HEK293 (cell line): ENCODE measurements at regions not wholly inside any gene's neighbourhood (a gene's known extent, or its start where the extent isn't known, plus 50 kb on each side); places are given as distances from the start of the nearest gene placed in this dataset.

Source experiments
- MZF1 ChIP-seq: fragments of 450-650 bp; formaldehyde crosslinking; IDR thresholded peaks from 2 replicates; pipeline ENCODE4 v1.5.1; 2017; ENCODE audit warnings: missing biosample characterization, missing genetic modification characterization, borderline replicate concordance
- PRDM1 ChIP-seq: fragments of 450-650 bp; formaldehyde crosslinking; IDR thresholded peaks from 2 replicates; pipeline ENCODE4; 2016; ENCODE audit warnings: missing biosample characterization, missing genetic modification characterization
- ZBTB11 ChIP-seq: fragments of 450-650 bp; formaldehyde crosslinking; conservative IDR thresholded peaks from 2 replicates; pipeline ENCODE4 v1.5.1; 2016; ENCODE audit warnings: low read depth, missing biosample characterization, missing genetic modification characterization
- ZBTB44 ChIP-seq: fragments of 450-650 bp; IDR thresholded peaks from 2 replicates; pipeline ENCODE4 v1.5.1; 2018; ENCODE audit warnings: missing biosample characterization, mild to moderate bottlenecking, missing genetic modification characterization
- ZBTB48 ChIP-seq: fragments of 450-650 bp; formaldehyde crosslinking; IDR thresholded peaks from 2 replicates; pipeline ENCODE4 v1.5.1; 2016; ENCODE audit warnings: missing biosample characterization, missing genetic modification characterization
- ZBTB8A ChIP-seq: fragments of 450-650 bp; formaldehyde crosslinking; IDR thresholded peaks from 2 replicates; pipeline ENCODE4 v1.5.1; 2016; ENCODE audit warnings: missing biosample characterization, missing genetic modification characterization
- ZEB2 ChIP-seq: fragments of 450-650 bp; formaldehyde crosslinking; IDR thresholded peaks from 2 replicates; pipeline ENCODE4 v1.5.1; 2016; ENCODE audit warnings: missing biosample characterization, missing genetic modification characterization
- ZNF239 ChIP-seq: fragments of 450-650 bp; formaldehyde crosslinking; IDR thresholded peaks from 2 replicates; pipeline ENCODE4 v1.5.1; 2016; ENCODE audit warnings: missing biosample characterization, missing genetic modification characterization
- ZNF274 ChIP-seq, 2 experiments: fragments of 200-500 bp in 1 of 2; fragments of 450-650 bp in 1 of 2; sonication (Bioruptor generic) in 1 of 2; formaldehyde crosslinking in 1 of 2; IDR thresholded peaks; 2 replicates each; pipeline versions ENCODE4 v1.5.1 to v1.6.1; 2014 to 2016; ENCODE audit warnings: borderline replicate concordance in 1 of 2, inconsistent platforms in 1 of 2, low read length in 1 of 2, missing biosample characterization in 1 of 2, missing genetic modification characterization in 1 of 2
- ZNF335 ChIP-seq: fragments of 450-650 bp; formaldehyde crosslinking; conservative IDR thresholded peaks from 2 replicates; pipeline ENCODE4 v1.5.1; 2016; ENCODE audit warnings: missing biosample characterization, missing genetic modification characterization
- ZNF354C ChIP-seq: fragments of 450-650 bp; formaldehyde crosslinking; IDR thresholded peaks from 2 replicates; pipeline ENCODE4 v1.5.1; 2016; ENCODE audit warnings: missing biosample characterization, missing genetic modification characterization, low read depth, borderline replicate concordance
- ZNF391 ChIP-seq: fragments of 450-650 bp; formaldehyde crosslinking; IDR thresholded peaks from 2 replicates; pipeline ENCODE4 v1.5.1; 2016; ENCODE audit warnings: low read depth, missing biosample characterization, missing genetic modification characterization, borderline replicate concordance
- ZNF398 ChIP-seq: fragments of 450-650 bp; formaldehyde crosslinking; IDR thresholded peaks from 2 replicates; pipeline ENCODE4 v1.5.1; 2017; ENCODE audit warnings: missing biosample characterization, missing genetic modification characterization
- ZNF488 ChIP-seq: fragments of 450-650 bp; formaldehyde crosslinking; IDR thresholded peaks from 2 replicates; pipeline ENCODE4 v1.5.1; 2016; ENCODE audit warnings: missing biosample characterization, missing genetic modification characterization
- ZNF501 ChIP-seq: fragments of 450-650 bp; formaldehyde crosslinking; IDR thresholded peaks from 2 replicates; pipeline ENCODE4 v1.5.1; 2016; ENCODE audit warnings: missing biosample characterization, missing genetic modification characterization
- ZNF518A ChIP-seq: fragments of 450-650 bp; formaldehyde crosslinking; conservative IDR thresholded peaks from 2 replicates; pipeline ENCODE4 v1.5.1; 2016; ENCODE audit warnings: low read depth, missing biosample characterization, missing genetic modification characterization
- ZNF529 ChIP-seq: fragments of 450-650 bp; formaldehyde crosslinking; IDR thresholded peaks from 2 replicates; pipeline ENCODE4 v1.5.1; 2017; ENCODE audit warnings: missing genetic modification characterization, missing biosample characterization; ENCODE audit not compliant: insufficient replicate concordance
- ZNF555 ChIP-seq: fragments of 450-650 bp; formaldehyde crosslinking; conservative IDR thresholded peaks from 2 replicates; pipeline ENCODE4 v1.5.1; 2017; ENCODE audit warnings: missing biosample characterization, mild to moderate bottlenecking, missing genetic modification characterization, inconsistent platforms
- ZSCAN16 ChIP-seq: fragments of 450-650 bp; formaldehyde crosslinking; IDR thresholded peaks from 2 replicates; pipeline ENCODE4 v1.5.1; 2016; ENCODE audit warnings: missing biosample characterization, missing genetic modification characterization
- TF ChIP-seq, protein P1 (sequence below): fragments of 450-650 bp; formaldehyde crosslinking; IDR thresholded peaks from 2 replicates; pipeline ENCODE4 v1.5.1; 2016; ENCODE audit warnings: missing biosample characterization, missing genetic modification characterization

DNA sequence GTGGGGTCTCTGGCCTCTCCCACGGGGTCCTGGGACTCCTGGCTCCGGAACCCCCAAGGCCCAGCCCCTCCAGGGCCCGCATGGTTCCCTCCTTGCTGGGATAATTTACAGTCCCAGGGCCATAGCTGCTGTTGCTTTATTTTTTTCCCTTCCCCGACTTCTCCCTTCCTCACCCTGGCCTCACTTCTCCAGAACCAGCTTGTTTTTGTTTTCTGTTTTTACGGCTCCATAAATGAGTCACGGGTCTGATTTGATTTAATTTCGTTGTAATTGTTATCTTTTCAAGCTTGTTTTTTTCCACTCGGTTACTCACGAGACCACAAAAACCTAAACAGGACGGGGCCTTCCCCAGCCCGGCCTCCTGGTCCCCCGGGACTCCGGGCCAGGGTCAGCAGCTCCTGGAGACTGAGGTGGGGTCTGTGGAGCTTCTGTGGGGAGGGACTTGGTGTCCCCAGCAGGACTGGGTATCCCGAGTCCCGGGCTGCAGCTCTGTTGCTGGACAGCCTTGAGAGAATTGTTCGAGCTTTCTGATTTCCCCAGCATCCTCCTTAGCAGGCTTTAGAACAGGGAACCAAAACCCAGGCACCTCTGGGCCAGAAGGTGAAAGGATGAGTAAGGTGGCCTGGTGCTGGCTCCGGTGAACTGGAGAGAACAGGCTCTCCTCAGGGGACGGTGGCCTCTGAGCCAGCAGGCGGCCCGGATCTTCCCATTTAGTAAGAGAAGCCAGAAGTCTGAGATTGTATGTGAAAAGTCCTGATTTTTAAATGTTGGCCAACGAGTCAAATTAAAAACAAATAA, 94.9 kb downstream of the CEBPB start (continued):
- TF ChIP-seq ZBTB11 (tag by site-specific recombination) (no peak), ZNF518A (no peak), ZBTB48 (tag by site-specific recombination) (no peak), ZNF274 (IDR thresholded peaks at IDR 0.05; ENCODE audit: low read length) (no peak), ZNF274 (tag by site-specific recombination; IDR thresholded peaks at IDR 0.05; ENCODE audit: borderline replicate concordance) (no peak), ZEB2 (tag by site-specific recombination) (peak; percentile 45; the same call in 1 of the 2 replicates), ZSCAN16 (no peak), PRDM1 (no peak), ZNF239 (no peak), ZBTB44 (tag by site-specific recombination) (no peak), ZNF335 (tag by site-specific recombination) (no peak; the same call in none of the 2 replicates), ZNF391 (tag by site-specific recombination) (no peak), MZF1 (tag by site-specific recombination) (no peak), ZNF488 (tag by site-specific recombination) (peak; percentile 75), ZBTB8A (tag by site-specific recombination) (no peak), ZNF354C (tag by site-specific recombination) (no peak), ZNF529 (no peak), ZNF555 (tag by site-specific recombination) (no peak), ZNF501 (no peak), ZNF398 (tag by site-specific recombination) (no peak)
- TF ChIP-seq, protein P1, sequence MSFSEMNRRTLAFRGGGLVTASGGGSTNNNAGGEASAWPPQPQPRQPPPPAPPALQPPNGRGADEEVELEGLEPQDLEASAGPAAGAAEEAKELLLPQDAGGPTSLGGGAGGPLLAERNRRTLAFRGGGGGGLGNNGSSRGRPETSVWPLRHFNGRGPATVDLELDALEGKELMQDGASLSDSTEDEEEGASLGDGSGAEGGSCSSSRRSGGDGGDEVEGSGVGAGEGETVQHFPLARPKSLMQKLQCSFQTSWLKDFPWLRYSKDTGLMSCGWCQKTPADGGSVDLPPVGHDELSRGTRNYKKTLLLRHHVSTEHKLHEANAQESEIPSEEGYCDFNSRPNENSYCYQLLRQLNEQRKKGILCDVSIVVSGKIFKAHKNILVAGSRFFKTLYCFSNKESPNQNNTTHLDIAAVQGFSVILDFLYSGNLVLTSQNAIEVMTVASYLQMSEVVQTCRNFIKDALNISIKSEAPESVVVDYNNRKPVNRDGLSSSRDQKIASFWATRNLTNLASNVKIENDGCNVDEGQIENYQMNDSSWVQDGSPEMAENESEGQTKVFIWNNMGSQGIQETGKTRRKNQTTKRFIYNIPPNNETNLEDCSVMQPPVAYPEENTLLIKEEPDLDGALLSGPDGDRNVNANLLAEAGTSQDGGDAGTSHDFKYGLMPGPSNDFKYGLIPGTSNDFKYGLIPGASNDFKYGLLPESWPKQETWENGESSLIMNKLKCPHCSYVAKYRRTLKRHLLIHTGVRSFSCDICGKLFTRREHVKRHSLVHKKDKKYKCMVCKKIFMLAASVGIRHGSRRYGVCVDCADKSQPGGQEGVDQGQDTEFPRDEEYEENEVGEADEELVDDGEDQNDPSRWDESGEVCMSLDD (tag by site-specific recombination), result no peak
